CD4-positive, alpha-beta memory T cell (primary cell): ENCODE measurements at regions not wholly inside any gene's neighbourhood (a gene's known extent, or its start where the extent isn't known, plus 50 kb on each side); places are given as distances from the start of the nearest gene placed in this dataset.
"Not testable (repeated sequence)": the region's sequence is repeated elsewhere in the genome, so short reads cannot be mapped to it uniquely, and the experiment has no call there.

Experiments used
- CTCF ChIA-PET: fragments of 350-600 bp; sonication (Branson Sonifier 250); formaldehyde crosslinking; loops from one replicate; lab custom pipeline; 2021; ENCODE audit warnings: inconsistent platforms; ENCODE audit not compliant: partially characterized antibody; lab: Charles Lee
- POLR2A ChIA-PET: fragments of 350-600 bp; sonication (Branson Sonifier 250); formaldehyde crosslinking; loops from one replicate; lab custom pipeline; 2021; ENCODE audit not compliant: partially characterized antibody; lab: Charles Lee
- DNase-seq, 5 donors: peaks; one replicate each; pipeline versions ENCODE4 v3.0.0 to v3.0.0-alpha.2; 2020 to 2022; ENCODE audit warnings: mixed read lengths in 1 of 5
- H3K27ac ChIP-seq: one replicate; pipeline ENCODE4 v1.7.0; 2013; ENCODE audit warnings: low read depth, low read length
- H3K27me3 ChIP-seq: 2 replicates; pipeline ENCODE4 v1.7.0; 2013; ENCODE audit warnings: mild to moderate bottlenecking, low read length, moderate library complexity; ENCODE audit not compliant: insufficient read depth
- H3K36me3 ChIP-seq: 2 replicates; pipeline ENCODE4 v1.7.0; 2013; ENCODE audit warnings: mild to moderate bottlenecking, low read length, moderate library complexity; ENCODE audit not compliant: insufficient read depth
- H3K4me1 ChIP-seq: 2 replicates; pipeline ENCODE4 v1.7.0; 2013; ENCODE audit warnings: mild to moderate bottlenecking, low read length, moderate library complexity; ENCODE audit not compliant: insufficient read depth
- H3K4me3 ChIP-seq, 2 donors: one replicate each; pipeline ENCODE4 v1.7.0; 2013; ENCODE audit warnings: low read length in 2 of 2, mild to moderate bottlenecking in 1 of 2
- H3K9me3 ChIP-seq, 2 donors: one replicate each; pipeline ENCODE4 v1.7.0; 2013; ENCODE audit warnings: low read length in 2 of 2, control low read depth in 1 of 2; ENCODE audit not compliant: control insufficient read depth in 1 of 2
- H3K27ac Mint-ChIP-seq, 7 donors: one replicate each; pipeline ENCODE4 v1.8.0; 2020 to 2021; ENCODE audit warnings: mixed read lengths in 7 of 7, mild to moderate bottlenecking in 6 of 7, inconsistent platforms in 3 of 7, moderate library complexity in 3 of 7
- H3K27me3 Mint-ChIP-seq, 2 donors: one replicate each; pipeline ENCODE4 v1.8.0; 2020 to 2021; ENCODE audit warnings: mixed read lengths in 2 of 2
- H3K36me3 Mint-ChIP-seq, 2 donors: one replicate each; pipeline ENCODE4 v1.8.0; 2020 to 2021; ENCODE audit warnings: mixed read lengths in 2 of 2, inconsistent platforms in 1 of 2, mild to moderate bottlenecking in 1 of 2
- H3K4me1 Mint-ChIP-seq, 4 donors: one replicate each; pipeline ENCODE4 v1.8.0; 2020 to 2021; ENCODE audit warnings: mixed read lengths in 4 of 4, mild to moderate bottlenecking in 1 of 4
- H3K4me3 Mint-ChIP-seq, 8 donors: one replicate each; pipeline ENCODE4 v1.8.0; 2020 to 2021; ENCODE audit warnings: mixed read lengths in 8 of 8, mild to moderate bottlenecking in 7 of 8, moderate library complexity in 6 of 8, inconsistent platforms in 3 of 8
- H3K9me3 Mint-ChIP-seq, 8 donors: one replicate each; pipeline ENCODE4 v1.8.0; 2020 to 2021; ENCODE audit warnings: mixed read lengths in 8 of 8, mild to moderate bottlenecking in 5 of 8, inconsistent platforms in 3 of 8, moderate library complexity in 1 of 8
- intact Hi-C: fragments of 100-400 bp; cut with micrococcal nuclease; formaldehyde crosslinking; loops from one replicate; pipeline ENCODE4 v1.15.1; 2023

DNA sequence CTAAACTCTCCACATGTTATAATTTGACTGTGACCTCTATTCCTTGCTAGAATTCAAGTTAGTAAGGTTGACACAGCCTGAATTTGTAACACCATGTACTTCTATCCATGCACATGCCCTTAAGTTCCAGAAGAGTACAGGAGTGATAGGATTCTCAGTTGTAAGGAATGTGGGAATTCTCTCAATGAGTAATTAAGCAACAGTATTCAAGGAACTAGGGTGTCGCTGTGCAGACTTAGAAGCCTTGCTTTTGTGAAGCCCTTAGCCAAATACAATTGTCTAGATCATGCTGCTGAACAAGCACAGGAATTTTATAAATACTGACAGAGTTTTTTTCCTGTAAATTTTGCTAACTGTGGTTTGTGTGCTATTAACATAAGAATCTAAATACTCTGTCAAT, 276.3 kb upstream of the PTBP2 start:
- Histone ChIP-seq H3K9me3 (no peaks in the 10 kb centered on the region), H3K4me3 (no peak overlapping the region), H3K27ac (no peak overlapping the region), H3K4me1 (no peaks in the 10 kb centered on the region), H3K36me3 (no peaks in the 10 kb centered on the region), H3K27me3 (no peaks in the 10 kb centered on the region)
- H3K27me3 Mint-ChIP-seq, result no peaks in the 10 kb centered on the region
- ChIA-PET POLR2A (no interaction called here), CTCF (no interaction called here)
- peaks cover 0 to 13% (median 1%) of the 10 kb centered on the region in 8 donors for H3K9me3 Mint-ChIP-seq
- DNase-seq, result no peak
- no peaks in the 10 kb centered on the region for H3K4me1 Mint-ChIP-seq
- intact Hi-C loops, result no loop called here
- H3K36me3 Mint-ChIP-seq, result no peaks in the 10 kb centered on the region
- H3K4me3 Mint-ChIP-seq, result no peak overlapping the region
- H3K27ac Mint-ChIP-seq, result no peak overlapping the region

GRCh38 chr1:96464066-96464465, 257.5 kb upstream of the PTBP2 start:
- no peaks in the 10 kb centered on the region for H3K4me1 ChIP-seq
- Mint-ChIP-seq H3K4me3 (no peak overlapping the region), H3K27ac (no peak overlapping the region), H3K36me3 (no peaks in the 10 kb centered on the region), H3K4me1 (no peaks in the 10 kb centered on the region), H3K9me3 (peaks cover 0 to 6% (median 0%) of the 10 kb centered on the region in 8 donors), H3K27me3 (no peaks in the 10 kb centered on the region)
- POLR2A ChIA-PET, result no interaction called here
- H3K27ac ChIP-seq, result no peak overlapping the region
- no peak for DNase-seq
- H3K36me3 ChIP-seq, result no peaks in the 10 kb centered on the region
- no peaks in the 10 kb centered on the region for H3K9me3 ChIP-seq
- CTCF ChIA-PET, result no interaction called here
- no peaks in the 10 kb centered on the region for H3K27me3 ChIP-seq
- no peak overlapping the region for H3K4me3 ChIP-seq
- intact Hi-C loops, result no loop called here

GRCh38 chr1:96464522-96464921, 257.1 kb upstream of the PTBP2 start:
- no peak overlapping the region for H3K27ac ChIP-seq
- Mint-ChIP-seq H3K9me3 (peaks cover 0 to 6% (median 0%) of the 10 kb centered on the region in 8 donors), H3K4me3 (no peak overlapping the region), H3K4me1 (no peaks in the 10 kb centered on the region), H3K27me3 (no peaks in the 10 kb centered on the region), H3K27ac (no peak overlapping the region), H3K36me3 (no peaks in the 10 kb centered on the region)
- ChIA-PET POLR2A (no interaction called here), CTCF (no interaction called here)
- no peaks in the 10 kb centered on the region for H3K4me1 ChIP-seq
- intact Hi-C loops, result no loop called here
- no peaks in the 10 kb centered on the region for H3K9me3 ChIP-seq
- no peaks in the 10 kb centered on the region for H3K27me3 ChIP-seq
- no peak overlapping the region for H3K4me3 ChIP-seq
- DNase-seq, result no peak
- no peaks in the 10 kb centered on the region for H3K36me3 ChIP-seq

DNA sequence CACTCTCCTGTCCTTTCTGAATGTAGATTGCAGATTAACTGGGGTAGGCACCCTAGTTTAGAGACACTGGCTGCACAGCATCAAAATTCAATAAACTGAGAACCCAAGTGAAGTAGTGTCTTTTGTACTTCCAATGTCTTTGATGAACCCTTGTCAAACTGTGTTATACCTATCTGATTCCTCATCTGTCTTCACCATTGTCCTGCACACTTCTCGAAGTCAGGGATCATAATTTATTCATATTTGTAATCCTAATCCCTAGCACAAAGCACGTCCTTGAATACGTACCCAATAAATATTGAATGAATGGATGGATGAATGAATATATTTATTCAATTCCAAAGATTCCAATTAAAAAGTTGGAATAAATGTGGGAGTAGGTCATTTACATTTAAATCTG, 256.6 kb upstream of the PTBP2 start:
- no peaks in the 10 kb centered on the region for H3K36me3 Mint-ChIP-seq
- no peak for DNase-seq
- no peak overlapping the region for H3K27ac ChIP-seq
- no peaks in the 10 kb centered on the region for H3K4me1 ChIP-seq
- ChIA-PET CTCF (no interaction called here), POLR2A (no interaction called here)
- no peaks in the 10 kb centered on the region for H3K27me3 Mint-ChIP-seq
- H3K27ac Mint-ChIP-seq, result no peak overlapping the region
- no peaks in the 10 kb centered on the region for H3K27me3 ChIP-seq
- H3K4me1 Mint-ChIP-seq, result no peaks in the 10 kb centered on the region
- no peaks in the 10 kb centered on the region for H3K9me3 ChIP-seq
- H3K36me3 ChIP-seq, result no peaks in the 10 kb centered on the region
- intact Hi-C loops, result no loop called here
- H3K4me3 ChIP-seq, result no peak overlapping the region
- peaks cover 0 to 6% (median 0%) of the 10 kb centered on the region in 8 donors for H3K9me3 Mint-ChIP-seq
- no peak overlapping the region for H3K4me3 Mint-ChIP-seq

DNA sequence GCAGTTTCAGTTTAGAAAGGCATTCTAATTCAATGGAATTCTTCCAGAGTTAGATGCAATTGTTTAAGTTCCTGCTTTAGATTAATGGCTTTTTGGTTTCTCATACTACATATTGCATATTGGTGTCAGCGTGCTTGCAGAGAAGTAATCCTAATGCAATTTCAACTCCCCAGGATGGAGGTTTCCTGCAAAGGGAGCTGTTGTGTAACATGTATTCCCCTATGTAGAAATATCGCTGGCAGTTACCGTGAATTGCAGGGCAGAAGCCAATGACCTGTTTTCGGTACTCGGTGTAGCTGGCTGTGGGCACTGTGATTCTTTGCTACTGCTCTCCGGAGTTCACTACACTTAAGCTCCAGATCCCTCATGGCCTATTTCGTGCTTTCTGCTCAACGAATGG, 256.1 kb upstream of the PTBP2 start:
- Mint-ChIP-seq H3K27ac (no peak overlapping the region), H3K9me3 (peaks cover 0 to 5% (median 0%) of the 10 kb centered on the region in 8 donors), H3K36me3 (no peaks in the 10 kb centered on the region), H3K27me3 (no peaks in the 10 kb centered on the region), H3K4me3 (no peak overlapping the region), H3K4me1 (no peaks in the 10 kb centered on the region)
- Histone ChIP-seq H3K4me3 (no peak overlapping the region), H3K36me3 (no peaks in the 10 kb centered on the region), H3K27me3 (no peaks in the 10 kb centered on the region), H3K4me1 (no peaks in the 10 kb centered on the region), H3K9me3 (no peaks in the 10 kb centered on the region), H3K27ac (no peak overlapping the region)
- POLR2A ChIA-PET, result no interaction called here
- intact Hi-C loops, result no loop called here
- DNase-seq, result no peak
- CTCF ChIA-PET, result no interaction called here

- no peaks in the 10 kb centered on the region for H3K36me3 ChIP-seq
- H3K27me3 Mint-ChIP-seq, result no peaks in the 10 kb centered on the region
- no peak overlapping the region for H3K27ac Mint-ChIP-seq
- H3K4me1 Mint-ChIP-seq, result no peaks in the 10 kb centered on the region
- H3K27me3 ChIP-seq, result no peaks in the 10 kb centered on the region
- H3K4me3 ChIP-seq, result no peak overlapping the region
- H3K27ac ChIP-seq, result no peak overlapping the region
- H3K36me3 Mint-ChIP-seq, result no peaks in the 10 kb centered on the region
- H3K4me3 Mint-ChIP-seq, result no peak overlapping the region
- intact Hi-C loops, result no loop called here
- peaks cover 0 to 9% (median 2%) of the 10 kb centered on the region in 8 donors for H3K9me3 Mint-ChIP-seq
- H3K9me3 ChIP-seq, result no peaks in the 10 kb centered on the region
- ChIA-PET POLR2A (no interaction called here), CTCF (no interaction called here)
- DNase-seq, result no peak
- no peaks in the 10 kb centered on the region for H3K4me1 ChIP-seq
These were observed 254.7 kb upstream of the PTBP2 start for GRCh38 chr1:96466842-96467241.

GRCh38 chr1:96469726-96470125, 251.9 kb upstream of the PTBP2 start:
- H3K27ac Mint-ChIP-seq, H3K4me1 Mint-ChIP-seq, H3K27me3 Mint-ChIP-seq, H3K4me3 Mint-ChIP-seq, H3K27me3 ChIP-seq, CTCF ChIA-PET, H3K36me3 Mint-ChIP-seq, H3K27ac ChIP-seq, H3K4me3 ChIP-seq, H3K9me3 Mint-ChIP-seq, POLR2A ChIA-PET, H3K36me3 ChIP-seq, H3K4me1 ChIP-seq, H3K9me3 ChIP-seq, intact Hi-C loops, DNase-seq: not testable (repeated sequence)

GRCh38 chr1:96472471-96472870, 249.1 kb upstream of the PTBP2 start:
- intact Hi-C loops, result no loop called here
- Histone ChIP-seq H3K27ac (no peak overlapping the region), H3K4me3 (no peak overlapping the region), H3K4me1 (no peaks in the 10 kb centered on the region), H3K9me3 (no peaks in the 10 kb centered on the region), H3K27me3 (no peaks in the 10 kb centered on the region), H3K36me3 (no peaks in the 10 kb centered on the region)
- DNase-seq, result no peak
- Mint-ChIP-seq H3K9me3 (peaks cover 0 to 9% (median 5%) of the 10 kb centered on the region in 8 donors), H3K27me3 (peaks cover 2 to 4% of the 10 kb centered on the region in 2 donors), H3K4me3 (no peak overlapping the region), H3K36me3 (no peaks in the 10 kb centered on the region), H3K4me1 (no peaks in the 10 kb centered on the region), H3K27ac (no peak overlapping the region)
- CTCF ChIA-PET, result no interaction called here
- POLR2A ChIA-PET, result no interaction called here
